ENCODE measurements at regions not wholly inside any gene's neighbourhood (a gene's known extent, or its start where the extent isn't known, plus 50 kb on each side); places are given as distances from the start of the nearest gene placed in this dataset.

DNA sequence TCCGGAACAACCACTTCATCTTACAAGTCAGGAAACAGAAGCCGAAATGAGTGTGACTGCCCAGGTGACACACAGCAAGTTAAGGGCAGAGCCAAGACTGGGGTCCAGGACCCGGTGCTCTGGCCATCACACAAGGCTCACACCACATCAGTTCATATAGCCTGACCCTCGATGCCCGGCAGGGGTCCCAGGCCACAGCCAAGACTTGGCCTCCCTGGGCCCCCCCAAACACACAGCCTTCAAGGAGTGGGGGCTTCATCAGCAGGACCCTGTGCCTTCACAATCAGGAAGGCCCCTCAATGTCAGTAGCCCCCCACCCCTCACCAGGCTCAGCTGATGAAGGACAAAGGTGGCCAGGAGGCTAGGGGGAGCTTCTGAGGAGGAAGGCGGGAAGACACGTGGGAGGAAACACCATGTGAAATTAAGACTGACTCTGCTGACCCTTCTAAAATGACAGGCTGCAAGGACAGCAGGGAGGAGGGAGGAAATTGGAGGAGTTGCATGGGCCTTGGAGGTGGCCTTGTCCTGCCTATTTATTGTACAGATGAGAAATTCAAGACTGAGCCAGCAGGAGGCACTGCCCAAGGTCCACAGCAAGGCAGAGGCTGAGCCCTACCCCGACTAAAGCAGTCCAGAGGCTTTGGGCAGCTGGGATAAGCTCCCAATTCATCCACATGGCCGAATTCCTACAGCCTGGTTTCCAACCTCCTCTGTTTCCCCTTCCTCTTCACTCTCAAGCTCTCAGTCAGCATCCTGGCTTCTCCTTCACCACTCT, 216.1 kb upstream of the ZMIZ1 start:
- DNase-seq = no peak

- no peak for DNase-seq
Observed at GRCh38 chr10:78853864-78854263, 214.9 kb upstream of the ZMIZ1 start.

DNA sequence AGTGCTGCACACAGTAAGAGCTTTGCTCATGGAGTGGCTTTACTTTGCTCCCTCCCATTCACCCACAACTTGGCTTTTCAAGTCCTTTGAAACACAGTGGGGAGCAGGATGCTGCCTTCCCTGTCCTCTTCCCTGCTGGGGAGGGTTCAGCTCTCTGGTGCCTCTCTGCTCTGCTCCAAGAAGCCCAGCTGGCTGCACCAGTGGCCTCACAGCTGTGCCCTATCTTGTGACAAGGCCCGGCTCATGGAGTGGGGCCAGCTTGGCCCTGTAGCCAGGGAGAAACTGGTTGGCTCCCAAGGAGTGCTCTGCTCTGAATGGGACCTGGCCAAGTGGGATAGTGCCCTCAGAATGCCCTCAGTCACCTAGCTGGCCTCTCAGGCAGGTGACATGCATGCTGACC, 212.3 kb upstream of the ZMIZ1 start:
- no peak for DNase-seq

- no peak for DNase-seq
Observed at GRCh38 chr10:78857193-78857592, 211.6 kb upstream of the ZMIZ1 start.

DNA sequence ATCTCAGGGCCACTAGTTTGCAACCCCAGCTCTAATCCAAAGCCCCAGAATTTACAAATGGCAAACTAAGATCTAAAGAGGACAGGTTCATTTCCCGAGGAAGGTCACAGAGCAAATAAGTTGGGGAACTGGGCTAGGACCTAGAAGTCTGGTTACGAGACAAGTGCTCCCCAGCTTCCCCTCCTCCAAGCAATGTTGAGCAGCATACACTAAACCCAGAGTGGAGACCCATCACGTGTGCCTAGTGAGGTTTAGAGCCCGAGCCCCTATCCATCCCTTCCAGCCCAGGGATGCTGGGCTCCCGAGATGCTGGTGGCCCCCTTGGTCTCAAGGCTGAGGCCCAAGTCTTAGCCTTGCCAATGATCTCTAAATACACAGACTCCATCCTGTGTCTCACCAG, 209.5 kb upstream of the ZMIZ1 start:
- no peak for DNase-seq

DNA sequence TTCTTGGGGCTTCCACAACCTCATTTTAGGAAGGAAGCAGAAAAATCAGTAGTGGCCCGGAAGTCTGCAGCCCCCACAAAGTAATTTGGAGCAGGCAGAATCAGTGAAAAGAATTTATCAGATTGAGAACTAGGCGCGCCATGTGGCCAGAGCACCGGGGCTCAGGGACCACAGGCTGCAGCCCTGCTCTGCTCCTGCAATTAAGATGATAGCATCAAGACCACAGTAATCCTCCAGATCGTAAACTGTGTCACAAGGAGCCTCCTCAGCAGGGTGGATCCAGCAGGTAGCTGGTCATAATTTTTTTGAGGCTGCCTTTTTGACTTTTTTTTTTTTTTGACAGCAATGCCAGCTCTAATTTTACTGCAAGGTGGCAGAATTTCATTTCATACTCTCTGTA, 209.0 kb upstream of the ZMIZ1 start:
- DNase-seq = no peak

DNA sequence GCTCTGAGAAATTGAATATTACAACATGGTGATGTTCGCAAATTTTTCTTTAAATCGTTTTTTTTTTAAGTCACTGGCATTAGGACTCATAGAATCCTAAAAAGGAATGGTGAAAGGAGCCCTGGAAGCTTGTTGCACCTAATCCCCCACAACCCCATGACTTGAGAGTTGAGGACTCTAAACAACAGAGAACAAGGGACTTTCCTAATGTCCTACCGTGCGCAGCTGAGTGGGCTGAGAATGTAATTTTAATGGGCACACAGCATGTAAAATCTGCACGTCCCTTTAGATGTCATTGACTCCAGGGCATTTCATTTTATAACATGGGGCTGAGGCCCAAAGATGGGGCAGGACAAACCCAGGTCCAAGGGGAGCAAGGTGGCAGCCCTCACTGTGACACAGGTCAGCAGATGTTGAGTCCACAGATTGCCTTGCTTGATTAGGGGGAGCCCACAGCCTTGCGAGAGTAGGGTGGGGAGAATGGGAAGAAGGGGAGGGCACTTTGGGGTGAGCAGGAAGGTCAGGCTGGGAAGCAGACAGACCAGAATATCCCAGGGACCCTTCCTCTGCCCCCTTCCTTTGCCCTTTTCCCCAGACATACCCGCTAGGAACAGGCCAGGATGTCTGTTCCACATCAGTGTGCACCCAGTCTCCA, 208.4 kb upstream of the ZMIZ1 start:
- DNase-seq = no peak

DNA sequence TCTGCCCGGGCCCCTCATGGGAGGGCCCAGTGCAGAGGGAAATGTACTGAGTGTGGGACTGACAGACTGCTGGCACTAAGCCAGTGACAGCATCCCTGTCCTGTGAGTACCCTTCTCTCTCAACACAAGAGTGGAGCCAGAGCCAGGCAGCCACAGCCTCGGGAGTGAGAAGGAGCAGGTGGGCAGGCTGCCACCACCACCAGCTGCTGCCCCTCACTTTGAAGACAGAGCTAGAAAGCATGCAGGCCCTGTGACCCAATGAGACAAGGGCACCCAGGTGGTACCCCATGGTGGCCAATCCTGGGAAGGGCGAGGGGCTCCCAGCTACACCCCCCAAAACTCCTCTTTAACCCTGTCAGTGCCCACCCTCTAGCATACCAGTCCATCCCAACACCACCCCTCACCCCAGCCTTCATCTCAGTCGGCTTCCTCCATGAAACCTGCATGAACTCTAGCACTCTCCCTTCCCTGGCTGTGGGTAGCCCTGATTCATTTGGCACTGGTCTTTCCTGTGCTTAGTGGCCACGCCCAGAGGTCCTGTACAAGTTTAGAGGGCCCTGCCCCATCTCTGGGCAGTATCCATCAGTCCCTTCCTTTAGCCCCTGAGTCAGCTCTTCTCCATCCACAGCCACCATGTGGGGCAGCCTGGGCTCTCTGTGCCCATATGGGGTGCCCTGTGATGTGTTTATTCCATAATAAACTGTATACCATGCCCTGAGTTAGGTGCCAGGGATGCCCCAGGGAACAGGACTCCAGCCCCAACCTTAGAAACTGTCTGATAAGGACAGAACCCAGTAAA, 207.0 kb upstream of the ZMIZ1 start:
- DNase-seq = no peak

GRCh38 chr10:78862328-78862640, 206.5 kb upstream of the ZMIZ1 start:
- DNase-seq = no peak

DNA sequence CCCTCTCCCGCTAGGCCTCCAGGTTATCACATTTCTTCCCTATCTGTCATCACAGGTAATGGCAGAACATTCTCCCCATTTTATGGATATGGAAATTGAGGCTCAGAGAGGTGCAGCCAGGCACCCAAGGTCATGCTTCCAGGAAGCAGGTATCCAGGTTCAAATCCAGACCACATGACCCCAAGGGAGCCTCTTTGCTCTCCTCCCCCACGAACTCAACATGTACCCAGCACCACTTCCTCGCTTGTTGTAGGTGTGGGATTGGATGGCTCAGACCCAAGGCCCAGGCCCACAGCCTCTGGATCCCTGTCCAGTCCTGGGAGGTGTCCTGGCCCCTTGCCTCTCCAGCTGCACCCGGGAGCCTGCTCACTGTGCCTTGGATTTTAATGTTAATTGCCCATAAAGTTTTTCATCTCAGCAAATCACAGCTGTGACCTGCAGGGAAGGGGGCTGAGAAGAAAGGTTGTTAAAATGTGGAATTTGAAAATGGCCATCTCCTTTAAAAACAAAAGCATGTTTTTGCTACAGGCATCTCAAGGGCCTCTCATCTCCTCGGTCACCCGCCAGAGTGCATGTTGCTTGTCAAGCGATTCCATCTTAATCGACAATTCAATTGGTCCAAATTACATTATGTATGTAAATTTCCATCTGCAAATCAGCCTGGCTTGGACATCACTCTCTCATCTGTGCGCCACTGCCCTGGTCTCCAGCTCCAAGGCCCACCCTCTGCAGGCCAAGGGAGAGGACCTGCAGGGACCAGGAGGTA, 205.4 kb upstream of the ZMIZ1 start:
- DNase-seq = no peak

GRCh38 chr10:78863906-78864239, 204.9 kb upstream of the ZMIZ1 start:
- DNase-seq = no peak

GRCh38 chr10:78864761-78865537, 203.8 kb upstream of the ZMIZ1 start:
- no peak for DNase-seq

DNA sequence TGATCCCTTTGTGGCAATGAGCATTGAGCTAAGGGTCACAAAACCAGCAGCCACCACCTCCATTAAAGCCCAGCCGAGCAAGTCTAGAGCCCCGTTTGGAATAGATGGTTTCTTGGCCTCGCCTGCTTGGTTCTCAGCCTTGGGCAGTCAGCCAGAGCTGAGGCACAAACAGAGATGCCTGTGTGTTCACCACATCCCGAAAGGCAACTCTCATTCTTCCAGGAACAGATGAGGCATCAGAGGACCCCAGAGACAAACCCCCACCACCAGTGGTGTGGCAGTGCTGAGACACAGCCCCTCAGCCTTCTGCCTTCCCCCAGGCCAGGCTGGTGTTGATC, 203.3 kb upstream of the ZMIZ1 start:
- no peak for DNase-seq

DNA sequence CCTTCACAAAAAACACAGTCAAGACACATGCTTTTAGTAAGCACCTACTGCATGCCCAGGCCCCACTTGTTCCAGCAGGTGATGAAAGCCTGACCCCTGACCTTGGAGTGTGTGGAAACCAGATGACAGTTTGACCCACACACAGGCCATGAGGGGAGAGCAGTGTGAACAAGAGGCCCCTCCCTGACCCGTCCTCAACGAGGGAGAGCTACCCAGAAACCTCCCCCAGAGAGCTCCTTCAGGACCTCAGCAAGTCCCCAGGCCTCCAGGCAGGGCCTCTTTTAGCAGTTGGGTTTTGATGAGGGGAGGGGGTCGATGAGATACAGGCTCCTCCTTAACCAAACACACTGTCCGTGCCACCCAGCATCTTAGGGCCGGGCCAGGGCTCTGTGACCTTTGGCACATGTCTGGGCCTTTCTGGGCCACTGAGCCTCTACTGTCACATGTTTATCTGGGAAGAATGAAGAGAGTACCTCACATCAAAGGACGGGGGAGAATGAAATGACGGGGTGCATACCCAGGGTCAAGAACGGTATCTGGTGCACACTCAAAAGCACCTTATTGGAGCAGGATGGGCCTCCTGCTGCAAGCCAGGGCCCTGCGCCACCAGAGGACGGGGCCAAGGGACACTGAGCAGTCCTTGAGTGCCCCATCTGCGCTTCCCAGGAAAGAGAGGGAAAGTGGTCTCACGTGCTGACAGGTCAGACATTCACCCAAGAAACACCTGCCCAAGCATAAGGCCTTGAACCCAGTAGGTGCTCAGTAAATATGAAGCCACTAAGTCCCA, 202.6 kb upstream of the ZMIZ1 start:
- no peak for DNase-seq

DNA sequence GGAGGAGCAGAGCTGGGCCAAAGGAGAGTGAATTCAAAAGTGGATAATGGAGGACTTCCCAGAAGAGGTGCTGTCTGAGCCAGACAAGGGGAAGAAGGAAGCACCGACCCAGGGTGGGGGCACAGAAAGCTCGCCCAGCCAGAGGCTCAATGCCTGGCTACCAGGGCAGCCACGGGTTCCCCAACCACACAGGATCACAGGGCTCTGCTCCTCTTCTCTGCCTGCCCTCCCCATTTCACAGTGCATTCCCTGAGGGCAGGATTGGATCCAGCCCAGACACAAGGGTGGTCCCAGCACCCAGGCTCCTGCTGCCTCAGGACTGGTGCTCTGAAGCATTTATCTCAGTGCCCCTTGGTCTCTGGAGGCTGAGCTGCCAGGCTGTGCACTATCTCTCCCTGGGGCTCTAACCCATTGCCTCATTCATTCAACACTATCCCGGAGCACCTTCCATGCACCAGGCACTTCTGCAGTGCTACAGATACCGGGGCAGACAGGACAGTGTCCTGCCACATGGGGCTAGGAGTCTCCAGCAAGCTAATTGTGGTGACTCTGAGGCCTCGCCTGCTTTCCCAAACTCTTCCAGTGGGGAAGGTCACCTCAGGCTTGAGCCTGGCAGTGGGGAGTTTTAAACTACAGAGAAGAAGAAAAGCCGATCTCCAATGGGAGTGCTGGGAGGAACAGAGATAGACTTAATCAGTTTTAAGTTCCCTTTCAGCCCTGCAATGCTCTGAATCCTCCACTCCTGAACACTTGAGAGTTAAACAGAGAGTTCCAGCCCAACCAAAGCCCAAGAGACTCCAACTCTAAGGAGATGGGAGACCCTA, 201.8 kb upstream of the ZMIZ1 start:
- no peak for DNase-seq

GRCh38 chr10:78867555-78867939, 201.2 kb upstream of the ZMIZ1 start:
- no peak for DNase-seq

DNA sequence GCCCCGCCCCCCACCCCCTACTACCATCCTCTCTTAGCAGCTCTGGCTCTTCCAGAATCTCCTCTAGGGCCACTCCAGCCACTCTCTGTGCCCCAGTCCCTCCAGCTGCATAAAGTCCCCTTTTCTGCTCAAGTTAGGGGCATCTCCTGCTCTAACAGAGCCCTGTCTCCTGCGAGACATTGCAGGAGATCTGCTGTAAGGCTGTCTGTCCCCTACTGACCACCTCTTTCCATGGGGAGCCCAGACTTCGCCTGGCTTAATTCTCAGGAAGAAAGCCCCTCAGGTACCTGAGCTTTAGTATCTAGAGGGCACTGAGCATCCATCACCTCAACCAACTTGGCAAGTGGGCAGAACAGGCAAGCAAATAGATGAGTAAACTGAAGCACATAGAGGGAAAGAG, 200.7 kb upstream of the ZMIZ1 start:
- DNase-seq = no peak

GRCh38 chr10:78868456-78868855, 200.3 kb upstream of the ZMIZ1 start:
- DNase-seq = no peak

GRCh38 chr10:78868861-78869260, 199.9 kb upstream of the ZMIZ1 start:
- DNase-seq = no peak

GRCh38 chr10:78869508-78870454, 199.0 kb upstream of the ZMIZ1 start:
- DNase-seq = no peak
